ENCODE measurements at regions not wholly inside any gene's neighbourhood (a gene's known extent, or its start where the extent isn't known, plus 50 kb on each side); places are given as distances from the start of the nearest gene placed in this dataset.

- intact Hi-C loops (cut with micrococcal nuclease; ENCODE audit: unreplicated experiment), result no loop called here
- BruUV-seq (replicated peaks), result no TSS peak
- TF ChIP-seq CTCF (conservative IDR thresholded peaks at IDR 0.05; ENCODE audit: low read depth, low read length) (no peak), EZH2 (IDR thresholded peaks at IDR 0.05; ENCODE audit: borderline replicate concordance, low read depth, low read length, poor library complexity, severe bottlenecking) (no peak)
- POLR2A ChIA-PET (ENCODE audit: low non-redundant PET), result no interaction called here
- CTCF ChIA-PET, result no interaction called here
- no peak overlapping the region for H3K4me3 ChIP-seq (ENCODE audit: low read depth, low read length, poor library complexity, severe bottlenecking)
- peaks cover 17% of the 10 kb centered on the region for H3K4me1 ChIP-seq (ENCODE audit: insufficient read depth, low read length, poor library complexity, severe bottlenecking)
- H3K9me3 ChIP-seq (ENCODE audit: low read depth, low read length, poor library complexity, severe bottlenecking), result no peaks in the 10 kb centered on the region
- no peaks in the 10 kb centered on the region for H3K27me3 ChIP-seq (replicated peaks; ENCODE audit: insufficient read depth, low read depth, low read length, poor library complexity)
- H3K36me3 ChIP-seq (ENCODE audit: insufficient read depth, low read length, poor library complexity, severe bottlenecking), result no peaks in the 10 kb centered on the region
- no peak for DNase-seq (ENCODE audit: low spot score)
- H3K27ac ChIP-seq (ENCODE audit: low read depth, low read length, poor library complexity, severe bottlenecking), result no peak overlapping the region
These were observed 493.9 kb downstream of the GLRX3 start for GRCh38 chr10:130630135-130630534.

GRCh38 chr10:130631142-130632096 lies 495.2 kb downstream of the GLRX3 start:
- BruUV-seq (replicated peaks), result no TSS peak
- H3K9me3 ChIP-seq (ENCODE audit: low read depth, low read length, poor library complexity, severe bottlenecking), result no peaks in the 10 kb centered on the region
- POLR2A ChIA-PET (ENCODE audit: low non-redundant PET), result interaction anchor here (0.6 kb wide), 1 partner anchor 12 kb away, joined by 15 read pairs; no protein-coding TSS in a partner anchor
- intact Hi-C loops (cut with micrococcal nuclease; ENCODE audit: unreplicated experiment), result no loop called here
- no peaks in the 10 kb centered on the region for H3K27me3 ChIP-seq (replicated peaks; ENCODE audit: insufficient read depth, low read depth, low read length, poor library complexity)
- H3K27ac ChIP-seq (ENCODE audit: low read depth, low read length, poor library complexity, severe bottlenecking), result peak overlapping the region; percentile 33
- CTCF ChIA-PET, result no interaction called here
- TF ChIP-seq EZH2 (IDR thresholded peaks at IDR 0.05; ENCODE audit: borderline replicate concordance, low read depth, low read length, poor library complexity, severe bottlenecking) (no peak), CTCF (conservative IDR thresholded peaks at IDR 0.05; ENCODE audit: low read depth, low read length) (no peak)
- H3K4me3 ChIP-seq (ENCODE audit: low read depth, low read length, poor library complexity, severe bottlenecking), result no peak overlapping the region
- H3K36me3 ChIP-seq (ENCODE audit: insufficient read depth, low read length, poor library complexity, severe bottlenecking), result no peaks in the 10 kb centered on the region
- DNase-seq (ENCODE audit: low spot score), result peak; percentile 67
- H3K4me1 ChIP-seq (ENCODE audit: insufficient read depth, low read length, poor library complexity, severe bottlenecking), result peaks cover 20% of the 10 kb centered on the region

- Histone ChIP-seq H3K36me3 (ENCODE audit: insufficient read depth, low read length, poor library complexity, severe bottlenecking) (no peaks in the 10 kb centered on the region), H3K27ac (ENCODE audit: low read depth, low read length, poor library complexity, severe bottlenecking) (no peak overlapping the region), H3K27me3 (replicated peaks; ENCODE audit: insufficient read depth, low read depth, low read length, poor library complexity) (no peaks in the 10 kb centered on the region), H3K4me1 (ENCODE audit: insufficient read depth, low read length, poor library complexity, severe bottlenecking) (peaks cover 29% of the 10 kb centered on the region), H3K4me3 (ENCODE audit: low read depth, low read length, poor library complexity, severe bottlenecking) (no peak overlapping the region), H3K9me3 (ENCODE audit: low read depth, low read length, poor library complexity, severe bottlenecking) (no peaks in the 10 kb centered on the region)
- no peak for DNase-seq (ENCODE audit: low spot score)
- POLR2A ChIA-PET (ENCODE audit: low non-redundant PET), result no interaction called here
- intact Hi-C loops (cut with micrococcal nuclease; ENCODE audit: unreplicated experiment), result no loop called here
- TF ChIP-seq CTCF (conservative IDR thresholded peaks at IDR 0.05; ENCODE audit: low read depth, low read length), result no peak
- TF ChIP-seq EZH2 (IDR thresholded peaks at IDR 0.05; ENCODE audit: borderline replicate concordance, low read depth, low read length, poor library complexity, severe bottlenecking), result no peak
- CTCF ChIA-PET, result no interaction called here
- BruUV-seq (replicated peaks), result no TSS peak
These were observed 498.6 kb downstream of the GLRX3 start for GRCh38 chr10:130634816-130635215.

Measured in A673 (cell line).